NCI-H2196 (cell line): ENCODE measurements at regions not wholly inside any gene's neighbourhood (a gene's known extent, or its start where the extent isn't known, plus 50 kb on each side); places are given as distances from the start of the nearest gene placed in this dataset.

Experiments used
- DNase-seq: peaks from one replicate; lab custom pipeline; 2025; ENCODE audit not compliant: unreplicated experiment; lab: John Stamatoyannopoulos, UW

- no peak for DNase-seq
Observed at GRCh38 chr2:136376798-136377211, 258.9 kb upstream of the CXCR4 start.

GRCh38 chr2:136376211-136376610 is 258.3 kb upstream of the CXCR4 start:
- no peak for DNase-seq

GRCh38 chr2:136375017-136375901 is 257.3 kb upstream of the CXCR4 start:
- no peak for DNase-seq

GRCh38 chr2:136373841-136374240 is 255.9 kb upstream of the CXCR4 start:
- no peak for DNase-seq

- no peak for DNase-seq
Observed at GRCh38 chr2:136373029-136373428, 255.1 kb upstream of the CXCR4 start.

- no peak for DNase-seq
Observed at GRCh38 chr2:136363900-136364299, 246.0 kb upstream of the CXCR4 start.

GRCh38 chr2:136363470-136363869 is 245.5 kb upstream of the CXCR4 start:
- no peak for DNase-seq

- DNase-seq = no peak
Observed at GRCh38 chr2:136362676-136363390, 244.9 kb upstream of the CXCR4 start.

GRCh38 chr2:136361521-136361920 is 243.6 kb upstream of the CXCR4 start:
- DNase-seq = no peak

GRCh38 chr2:136360790-136361189 is 242.8 kb upstream of the CXCR4 start:
- no peak for DNase-seq

GRCh38 chr2:136359121-136359965 is 241.4 kb upstream of the CXCR4 start:
- DNase-seq = no peak

- DNase-seq = no peak
Observed at GRCh38 chr2:136358576-136358975, 240.6 kb upstream of the CXCR4 start.

- DNase-seq = no peak
Observed at GRCh38 chr2:136357007-136357380, 239.0 kb upstream of the CXCR4 start.

- no peak for DNase-seq
Observed at GRCh38 chr2:136356125-136357006, 238.4 kb upstream of the CXCR4 start.

- DNase-seq = no peak
Observed at GRCh38 chr2:136351684-136352083, 233.7 kb upstream of the CXCR4 start.

GRCh38 chr2:136347981-136348380 is 230.0 kb upstream of the CXCR4 start:
- DNase-seq = no peak

GRCh38 chr2:136344339-136344738 is 226.4 kb upstream of the CXCR4 start:
- no peak for DNase-seq

- no peak for DNase-seq
Observed at GRCh38 chr2:136342138-136342537, 224.2 kb upstream of the CXCR4 start.

GRCh38 chr2:136334967-136335366 is 217.0 kb upstream of the CXCR4 start:
- DNase-seq = no peak

- DNase-seq = no peak
Observed at GRCh38 chr2:136332436-136333095, 214.6 kb upstream of the CXCR4 start.
